ENCODE measurements at regions not wholly inside any gene's neighbourhood (a gene's known extent, or its start where the extent isn't known, plus 50 kb on each side); places are given as distances from the start of the nearest gene placed in this dataset.

DNA sequence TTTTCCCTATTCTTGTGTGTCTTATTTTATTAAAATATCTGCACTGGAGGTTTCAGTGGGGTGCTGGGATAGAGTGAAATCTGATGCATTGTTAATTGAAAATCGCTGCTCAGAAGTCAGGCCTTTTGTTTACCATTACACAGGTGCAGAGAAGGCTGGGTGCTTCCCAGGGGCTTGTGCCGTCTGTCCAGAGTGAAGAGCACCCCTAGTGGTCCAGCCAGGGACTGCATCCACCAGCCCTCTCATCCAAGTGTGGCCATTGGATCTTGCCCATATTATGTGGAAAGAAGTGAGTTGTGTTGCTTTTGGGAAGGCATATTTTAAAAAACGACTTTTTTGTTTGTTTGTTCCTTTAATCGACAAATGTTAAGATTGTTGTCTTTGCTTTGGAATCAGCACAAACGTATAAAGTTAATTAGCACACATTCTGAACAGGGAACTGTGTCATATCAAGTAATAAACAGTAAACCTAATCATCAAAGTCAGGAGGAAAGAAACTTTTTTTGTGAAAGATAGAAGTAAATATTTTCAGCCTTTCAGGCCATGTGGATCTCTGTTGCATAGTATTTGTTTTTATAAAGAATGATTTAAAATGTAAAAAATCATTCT, 315.6 kb downstream of the MTRR start:
- no peak overlapping the region for H3K4me3 ChIP-seq (ENCODE audit: control insufficient read depth, low read depth, low read length)
- DNase-seq (ENCODE audit: low read depth): no peak
- TF ChIP-seq, protein P1, sequence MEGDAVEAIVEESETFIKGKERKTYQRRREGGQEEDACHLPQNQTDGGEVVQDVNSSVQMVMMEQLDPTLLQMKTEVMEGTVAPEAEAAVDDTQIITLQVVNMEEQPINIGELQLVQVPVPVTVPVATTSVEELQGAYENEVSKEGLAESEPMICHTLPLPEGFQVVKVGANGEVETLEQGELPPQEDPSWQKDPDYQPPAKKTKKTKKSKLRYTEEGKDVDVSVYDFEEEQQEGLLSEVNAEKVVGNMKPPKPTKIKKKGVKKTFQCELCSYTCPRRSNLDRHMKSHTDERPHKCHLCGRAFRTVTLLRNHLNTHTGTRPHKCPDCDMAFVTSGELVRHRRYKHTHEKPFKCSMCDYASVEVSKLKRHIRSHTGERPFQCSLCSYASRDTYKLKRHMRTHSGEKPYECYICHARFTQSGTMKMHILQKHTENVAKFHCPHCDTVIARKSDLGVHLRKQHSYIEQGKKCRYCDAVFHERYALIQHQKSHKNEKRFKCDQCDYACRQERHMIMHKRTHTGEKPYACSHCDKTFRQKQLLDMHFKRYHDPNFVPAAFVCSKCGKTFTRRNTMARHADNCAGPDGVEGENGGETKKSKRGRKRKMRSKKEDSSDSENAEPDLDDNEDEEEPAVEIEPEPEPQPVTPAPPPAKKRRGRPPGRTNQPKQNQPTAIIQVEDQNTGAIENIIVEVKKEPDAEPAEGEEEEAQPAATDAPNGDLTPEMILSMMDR (IDR thresholded peaks at IDR 0.05; ENCODE audit: control insufficient read depth, insufficient read depth, low read depth, low read length, missing control alignments): peak; percentile 69

DNA sequence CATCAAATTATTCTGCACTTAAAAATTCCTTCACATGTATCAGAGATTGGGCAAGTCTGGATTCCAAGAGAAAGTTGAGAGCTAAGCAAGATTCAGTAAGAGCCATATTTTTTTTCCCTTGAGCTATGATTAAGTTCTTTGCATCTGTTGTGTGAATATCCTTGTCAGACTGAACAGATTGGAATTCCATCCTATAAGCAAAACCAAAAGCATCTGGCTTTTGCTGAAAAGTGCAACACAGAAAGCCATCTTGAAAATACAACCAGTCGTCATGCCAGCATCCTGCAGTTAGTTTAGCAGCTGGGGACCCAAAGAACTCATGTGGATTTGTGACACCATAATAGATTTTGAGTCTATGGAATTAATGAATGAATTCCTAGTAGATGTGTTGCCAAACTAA, 316.9 kb downstream of the MTRR start:
- H3K4me3 ChIP-seq (ENCODE audit: control insufficient read depth, low read depth, low read length): no peak overlapping the region
- DNase-seq (ENCODE audit: low read depth): no peak
- TF ChIP-seq, protein P1 (IDR thresholded peaks at IDR 0.05; ENCODE audit: control insufficient read depth, insufficient read depth, low read depth, low read length, missing control alignments): no peak

DNA sequence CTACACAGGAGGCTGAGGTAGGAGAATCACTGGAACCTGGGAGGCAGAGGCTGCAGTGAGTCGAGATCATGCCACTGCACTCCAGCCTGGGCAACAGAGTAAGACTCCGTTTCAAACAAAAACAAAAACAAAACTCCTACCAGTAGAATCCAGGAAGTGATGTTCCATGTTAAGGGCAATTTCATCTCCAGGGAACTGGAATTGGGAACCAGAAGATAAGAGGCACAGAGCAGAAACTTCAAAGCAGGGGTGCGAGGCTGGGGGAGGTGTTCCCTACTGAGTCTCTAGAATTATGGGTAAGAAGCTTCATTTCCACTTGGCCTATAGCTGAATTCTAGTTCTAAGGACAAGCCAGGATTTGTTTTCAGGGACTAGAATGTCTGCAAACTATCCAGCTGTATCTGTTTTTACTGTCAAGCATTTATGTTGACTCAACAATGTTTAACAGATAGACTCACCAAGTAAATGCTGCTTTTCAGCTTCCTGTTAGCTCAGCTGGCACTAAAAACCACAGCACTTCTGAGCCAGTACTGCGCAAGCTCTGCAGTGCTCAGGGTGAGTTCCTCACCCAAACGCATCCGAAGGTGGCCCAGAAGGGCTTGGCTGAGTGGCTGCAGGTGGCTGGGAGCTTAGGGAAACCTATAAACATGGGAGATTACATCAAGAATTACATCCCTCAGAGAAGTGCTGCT, 320.1 kb downstream of the MTRR start:
- TF ChIP-seq, protein P1 (IDR thresholded peaks at IDR 0.05; ENCODE audit: control insufficient read depth, insufficient read depth, low read depth, low read length, missing control alignments): no peak
- DNase-seq (ENCODE audit: low read depth): no peak
- no peak overlapping the region for H3K4me3 ChIP-seq (ENCODE audit: control insufficient read depth, low read depth, low read length)

DNA sequence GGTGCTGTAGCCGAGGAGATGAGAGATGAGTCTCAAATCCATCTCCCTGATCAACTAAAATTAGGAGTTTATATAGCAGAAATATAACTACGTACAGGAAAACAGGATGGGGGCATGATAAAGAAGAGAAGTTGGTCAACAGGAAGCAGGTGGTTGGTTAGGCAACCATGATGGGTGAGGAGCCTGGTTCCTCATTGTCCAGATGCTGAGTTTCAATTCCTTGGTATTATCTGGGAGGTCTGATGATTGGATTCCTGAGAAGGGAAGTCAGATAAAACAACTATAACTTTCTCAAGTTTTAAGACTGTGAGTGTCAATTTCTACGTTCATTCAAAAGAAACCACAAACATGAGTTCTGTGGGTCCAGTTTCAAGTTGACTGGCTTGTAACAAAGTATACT, 323.9 kb downstream of the MTRR start:
- TF ChIP-seq, protein P1 (IDR thresholded peaks at IDR 0.05; ENCODE audit: control insufficient read depth, insufficient read depth, low read depth, low read length, missing control alignments): no peak
- no peak for DNase-seq (ENCODE audit: low read depth)
- no peak overlapping the region for H3K4me3 ChIP-seq (ENCODE audit: control insufficient read depth, low read depth, low read length)

DNA sequence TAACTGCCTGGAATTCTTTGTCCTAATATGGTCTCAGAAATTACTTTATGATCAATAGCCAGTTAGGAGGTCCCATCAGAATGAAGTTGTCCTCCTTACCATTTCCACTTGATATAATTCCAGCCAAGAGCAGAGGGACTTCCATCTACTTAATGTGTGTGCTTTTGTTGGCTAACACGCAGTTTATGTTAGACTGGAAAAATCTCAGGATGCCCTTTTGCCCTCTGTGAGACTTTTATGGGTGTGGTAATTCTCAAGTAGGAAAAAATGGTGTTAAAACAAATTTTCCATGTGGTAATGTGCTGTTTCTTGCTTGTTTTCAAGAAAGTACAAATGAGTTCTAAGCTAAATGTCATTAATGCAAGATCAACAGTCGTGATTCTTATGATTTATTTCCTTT, 327.1 kb downstream of the MTRR start:
- no peak for DNase-seq (ENCODE audit: low read depth)
- TF ChIP-seq, protein P1 (IDR thresholded peaks at IDR 0.05; ENCODE audit: control insufficient read depth, insufficient read depth, low read depth, low read length, missing control alignments): no peak
- no peak overlapping the region for H3K4me3 ChIP-seq (ENCODE audit: control insufficient read depth, low read depth, low read length)

DNA sequence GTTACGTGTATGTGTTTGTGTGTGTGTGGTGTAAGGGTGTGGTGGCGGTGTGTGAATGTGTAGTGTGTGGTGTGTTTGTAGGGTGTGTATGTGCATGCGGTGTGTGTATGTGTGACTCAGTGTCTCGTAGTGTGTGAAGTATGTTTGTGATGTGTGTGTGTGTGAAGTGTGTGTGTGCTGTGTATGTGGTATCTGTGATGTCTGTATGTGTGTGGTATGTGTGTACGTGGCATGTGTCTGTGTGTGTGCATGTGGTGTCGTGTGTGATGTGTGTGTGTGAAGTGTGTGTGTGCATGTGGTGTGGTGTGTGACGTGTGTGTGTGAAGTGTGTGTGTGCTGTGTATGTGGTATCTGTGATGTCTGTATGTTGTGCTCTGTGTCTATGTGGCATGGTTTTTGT, 339.4 kb downstream of the MTRR start:
- no peak for DNase-seq (ENCODE audit: low read depth)
- TF ChIP-seq, protein P1 (IDR thresholded peaks at IDR 0.05; ENCODE audit: control insufficient read depth, insufficient read depth, low read depth, low read length, missing control alignments): no peak
- no peak overlapping the region for H3K4me3 ChIP-seq (ENCODE audit: control insufficient read depth, low read depth, low read length)
